ENCODE measurements at regions not wholly inside any gene's neighbourhood (a gene's known extent, or its start where the extent isn't known, plus 50 kb on each side); places are given as distances from the start of the nearest gene placed in this dataset.
A peak's percentile ranks its signal among the peaks of the same experiment; 100 is the strongest.
"Not testable (repeated sequence)": the region's sequence is repeated elsewhere in the genome, so short reads cannot be mapped to it uniquely, and the experiment has no call there.

GRCh38 chr1:109846162-109846561, 64.5 kb upstream of the CSF1 start:
- TF ChIP-seq CTCF (IDR thresholded peaks at IDR 0.05; ENCODE audit: low read depth, low read length) = no peak
- no peak overlapping the region for H3K4me3 ChIP-seq (ENCODE audit: low read depth, low read length)
- in situ Hi-C loops (cut with HindIII; ENCODE audit: low sequenced_read_pairs) = no loop called here
- no peak for DNase-seq (ENCODE audit: low read depth, low spot score)

GRCh38 chr1:109845658-109846057, 65.0 kb upstream of the CSF1 start:
- no peak for TF ChIP-seq CTCF (IDR thresholded peaks at IDR 0.05; ENCODE audit: low read depth, low read length)
- no peak overlapping the region for H3K4me3 ChIP-seq (ENCODE audit: low read depth, low read length)
- in situ Hi-C loops (cut with HindIII; ENCODE audit: low sequenced_read_pairs) = no loop called here
- no peak for DNase-seq (ENCODE audit: low read depth, low spot score)

- in situ Hi-C loops (cut with HindIII; ENCODE audit: low sequenced_read_pairs) = no loop called here
- TF ChIP-seq CTCF (IDR thresholded peaks at IDR 0.05; ENCODE audit: low read depth, low read length) = no peak
- no peak for DNase-seq (ENCODE audit: low read depth, low spot score)
- no peak overlapping the region for H3K4me3 ChIP-seq (ENCODE audit: low read depth, low read length)
Observed at GRCh38 chr1:109844609-109845008, 66.0 kb upstream of the CSF1 start.

- no peak for DNase-seq (ENCODE audit: low read depth, low spot score)
- in situ Hi-C loops (cut with HindIII; ENCODE audit: low sequenced_read_pairs) = no loop called here
- no peak overlapping the region for H3K4me3 ChIP-seq (ENCODE audit: low read depth, low read length)
- no peak for TF ChIP-seq CTCF (IDR thresholded peaks at IDR 0.05; ENCODE audit: low read depth, low read length)
Observed at GRCh38 chr1:109840011-109840629, 70.5 kb upstream of the CSF1 start.

- in situ Hi-C loops (cut with HindIII; ENCODE audit: low sequenced_read_pairs); DNase-seq (ENCODE audit: low read depth, low spot score); H3K4me3 ChIP-seq (ENCODE audit: low read depth, low read length): not testable (repeated sequence)
Observed at GRCh38 chr1:109839276-109839675, 71.4 kb upstream of the CSF1 start.

GRCh38 chr1:109838838-109839240, 71.8 kb upstream of the CSF1 start:
- no peak for TF ChIP-seq CTCF (IDR thresholded peaks at IDR 0.05; ENCODE audit: low read depth, low read length)
- no peak overlapping the region for H3K4me3 ChIP-seq (ENCODE audit: low read depth, low read length)
- in situ Hi-C loops (cut with HindIII; ENCODE audit: low sequenced_read_pairs) = no loop called here
- peak; percentile 56 for DNase-seq (ENCODE audit: low read depth, low spot score)

GRCh38 chr1:109837852-109838570, 72.6 kb upstream of the CSF1 start:
- H3K4me3 ChIP-seq (ENCODE audit: low read depth, low read length) = no peak overlapping the region
- no peak for TF ChIP-seq CTCF (IDR thresholded peaks at IDR 0.05; ENCODE audit: low read depth, low read length)
- no peak for DNase-seq (ENCODE audit: low read depth, low spot score)
- in situ Hi-C loops (cut with HindIII; ENCODE audit: low sequenced_read_pairs) = no loop called here

GRCh38 chr1:109835645-109836044, 71.9 kb upstream of the EPS8L3 start:
- in situ Hi-C loops (cut with HindIII; ENCODE audit: low sequenced_read_pairs); H3K4me3 ChIP-seq (ENCODE audit: low read depth, low read length); DNase-seq (ENCODE audit: low read depth, low spot score): not testable (repeated sequence)
